ENCODE measurements at regions not wholly inside any gene's neighbourhood (a gene's known extent, or its start where the extent isn't known, plus 50 kb on each side); places are given as distances from the start of the nearest gene placed in this dataset.
"Not testable (repeated sequence)": the region's sequence is repeated elsewhere in the genome, so short reads cannot be mapped to it uniquely, and the experiment has no call there.

DNA sequence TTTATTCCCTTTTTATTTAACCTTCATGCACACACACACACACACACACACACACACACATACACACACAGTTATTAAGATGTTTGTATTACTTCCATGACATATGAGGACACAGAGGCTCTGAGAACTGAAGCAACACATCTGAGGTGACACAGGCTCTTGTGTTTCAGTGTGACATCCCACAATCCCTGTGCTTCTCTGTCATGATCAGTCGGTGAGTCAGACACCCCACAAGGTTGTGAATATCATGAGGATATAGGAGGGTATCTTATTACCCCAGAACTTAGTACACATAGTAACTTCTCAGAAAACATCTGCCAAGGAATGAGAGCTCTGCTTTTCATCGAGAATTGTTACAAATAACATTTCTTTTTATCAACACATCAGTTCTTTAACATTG is 459.3 kb downstream of the PLPP3 start:
- Histone ChIP-seq H3K9ac (ENCODE audit: low read length in 3 of 3) (no peak overlapping the region), H3K4me1 (ENCODE audit: control insufficient read depth in 2 of 3, insufficient read depth in 2 of 3, low read depth in 1 of 3, low read length in 3 of 3) (no peaks in the 10 kb centered on the region), H3K27ac (ENCODE audit: low read depth in 2 of 2, low read length in 2 of 2) (no peak overlapping the region), H3K9me3 (ENCODE audit: control insufficient read depth in 2 of 3, insufficient read depth in 1 of 3, low read length in 3 of 3) (peaks cover 0 to 3% (median 2%) of the 10 kb centered on the region in 3 donors), H3K27me3 (ENCODE audit: control insufficient read depth, insufficient read depth, low read length) (no peaks in the 10 kb centered on the region), H3K36me3 (ENCODE audit: control insufficient read depth in 2 of 3, insufficient read depth in 3 of 3, low read length in 3 of 3) (no peaks in the 10 kb centered on the region), H3K4me3 (ENCODE audit: low read length in 3 of 3) (no peak overlapping the region)
- intact Hi-C loops (cut with DNase I) = no loop called here
- FAIRE-seq (no peak), DNase-seq (no peak)
- TF ChIP-seq CTCF (IDR thresholded peaks at IDR 0.05; ENCODE audit: borderline replicate concordance, extremely low read depth, insufficient read depth) = no peak

- DNase-seq; H3K4me3 ChIP-seq (ENCODE audit: low read length in 3 of 3); H3K27ac ChIP-seq (ENCODE audit: low read depth in 2 of 2, low read length in 2 of 2); FAIRE-seq; H3K9me3 ChIP-seq (ENCODE audit: control insufficient read depth in 2 of 3, insufficient read depth in 1 of 3, low read length in 3 of 3); intact Hi-C loops (cut with DNase I); H3K4me1 ChIP-seq (ENCODE audit: control insufficient read depth in 2 of 3, insufficient read depth in 2 of 3, low read depth in 1 of 3, low read length in 3 of 3); H3K36me3 ChIP-seq (ENCODE audit: control insufficient read depth in 2 of 3, insufficient read depth in 3 of 3, low read length in 3 of 3); H3K9ac ChIP-seq (ENCODE audit: low read length in 3 of 3); H3K27me3 ChIP-seq (ENCODE audit: control insufficient read depth, insufficient read depth, low read length): not testable (repeated sequence)
Observed at GRCh38 chr1:56118676-56119075, 460.7 kb downstream of the PLPP3 start.

GRCh38 chr1:56115701-56116100 is 463.7 kb downstream of the PLPP3 start:
- no peak for TF ChIP-seq CTCF (IDR thresholded peaks at IDR 0.05; ENCODE audit: borderline replicate concordance, extremely low read depth, insufficient read depth)
- no peak overlapping the region for H3K4me3 ChIP-seq (ENCODE audit: low read length in 3 of 3)
- H3K4me1 ChIP-seq (ENCODE audit: control insufficient read depth in 2 of 3, insufficient read depth in 2 of 3, low read depth in 1 of 3, low read length in 3 of 3) = no peaks in the 10 kb centered on the region
- DNase-seq (no peak), FAIRE-seq (no peak)
- no peak overlapping the region for H3K9ac ChIP-seq (ENCODE audit: low read length in 3 of 3)
- H3K36me3 ChIP-seq (ENCODE audit: control insufficient read depth in 2 of 3, insufficient read depth in 3 of 3, low read length in 3 of 3) = no peaks in the 10 kb centered on the region
- no peaks in the 10 kb centered on the region for H3K27me3 ChIP-seq (ENCODE audit: control insufficient read depth, insufficient read depth, low read length)
- H3K9me3 ChIP-seq (ENCODE audit: control insufficient read depth in 2 of 3, insufficient read depth in 1 of 3, low read length in 3 of 3) = peaks cover 0 to 12% (median 0%) of the 10 kb centered on the region in 3 donors
- intact Hi-C loops (cut with DNase I) = no loop called here
- no peak overlapping the region for H3K27ac ChIP-seq (ENCODE audit: low read depth in 2 of 2, low read length in 2 of 2)

DNA sequence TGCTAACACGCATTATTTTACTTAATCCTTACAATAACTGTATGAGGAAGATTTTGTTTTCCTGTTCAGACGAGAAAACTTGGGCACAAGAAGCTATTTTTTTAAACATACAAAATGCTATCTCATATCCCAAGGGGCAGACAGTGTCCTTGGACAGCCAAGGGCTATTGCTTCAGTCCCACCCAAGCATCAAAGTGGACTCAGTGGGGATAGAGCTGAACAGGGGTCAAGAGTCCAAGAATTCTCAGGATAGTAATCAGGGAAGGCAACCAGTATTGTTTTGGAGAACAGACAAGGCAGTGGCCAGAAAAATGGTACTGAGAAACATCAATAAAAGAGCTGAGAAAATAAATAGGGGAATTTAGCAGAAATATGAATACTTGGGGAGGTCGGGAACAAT is 465.7 kb downstream of the PLPP3 start:
- H3K27ac ChIP-seq (ENCODE audit: low read depth in 2 of 2, low read length in 2 of 2) = no peak overlapping the region
- peaks cover 0 to 12% (median 0%) of the 10 kb centered on the region in 3 donors for H3K9me3 ChIP-seq (ENCODE audit: control insufficient read depth in 2 of 3, insufficient read depth in 1 of 3, low read length in 3 of 3)
- no peaks in the 10 kb centered on the region for H3K4me1 ChIP-seq (ENCODE audit: control insufficient read depth in 2 of 3, insufficient read depth in 2 of 3, low read depth in 1 of 3, low read length in 3 of 3)
- TF ChIP-seq CTCF (IDR thresholded peaks at IDR 0.05; ENCODE audit: borderline replicate concordance, extremely low read depth, insufficient read depth) = no peak
- H3K27me3 ChIP-seq (ENCODE audit: control insufficient read depth, insufficient read depth, low read length) = no peaks in the 10 kb centered on the region
- H3K36me3 ChIP-seq (ENCODE audit: control insufficient read depth in 2 of 3, insufficient read depth in 3 of 3, low read length in 3 of 3) = no peaks in the 10 kb centered on the region
- intact Hi-C loops (cut with DNase I) = no loop called here
- DNase-seq (no peak), FAIRE-seq (no peak)
- H3K9ac ChIP-seq (ENCODE audit: low read length in 3 of 3) = no peak overlapping the region
- no peak overlapping the region for H3K4me3 ChIP-seq (ENCODE audit: low read length in 3 of 3)

All from kidney (tissue), 13 donors.